Neuronal stem cell (in vitro differentiated cells): ENCODE measurements at regions not wholly inside any gene's neighbourhood (a gene's known extent, or its start where the extent isn't known, plus 50 kb on each side); places are given as distances from the start of the nearest gene placed in this dataset.
A peak's percentile ranks its signal among the peaks of the same experiment; 100 is the strongest.

Source experiments
- DNase-seq: peaks from one replicate; pipeline ENCODE4 v3.0.0-alpha.2; 2013; ENCODE audit warnings: low spot score
- H2AFZ ChIP-seq: one replicate; pipeline ENCODE4 v1.6.1; 2013; ENCODE audit warnings: mild to moderate bottlenecking, low read length, inconsistent platforms
- H2AK5ac ChIP-seq: 2 replicates; pipeline ENCODE4 v1.6.1; 2013; ENCODE audit warnings: low read depth, mild to moderate bottlenecking, inconsistent platforms, low read length, moderate library complexity, mixed read lengths
- H2BK120ac ChIP-seq: 2 replicates; pipeline ENCODE4 v1.6.1; 2013; ENCODE audit warnings: low read depth, mild to moderate bottlenecking, inconsistent platforms, low read length, moderate library complexity, mixed read lengths
- H2BK12ac ChIP-seq: one replicate; pipeline ENCODE4 v1.6.1; 2013; ENCODE audit warnings: low read length, inconsistent platforms
- H2BK15ac ChIP-seq: 2 replicates; pipeline ENCODE4 v1.6.1; 2013; ENCODE audit warnings: mild to moderate bottlenecking, low read length, inconsistent platforms, mixed read lengths
- H2BK5ac ChIP-seq: one replicate; pipeline ENCODE4 v1.6.1; 2013; ENCODE audit warnings: inconsistent platforms, mild to moderate bottlenecking, low read length, moderate library complexity
- H3K14ac ChIP-seq: one replicate; pipeline ENCODE4 v1.6.1; 2013; ENCODE audit warnings: low read length, inconsistent platforms
- H3K18ac ChIP-seq: 2 replicates; pipeline ENCODE4 v1.6.1; 2013; ENCODE audit warnings: low read length, inconsistent platforms
- H3K23ac ChIP-seq: 2 replicates; pipeline ENCODE4 v1.6.1; 2013; ENCODE audit warnings: low read depth, mild to moderate bottlenecking, mixed read lengths, low read length, inconsistent platforms; ENCODE audit not compliant: poor library complexity
- H3K27ac ChIP-seq: replicated peaks from 3 replicates; pipeline ENCODE4 v1.5.1; 2013; ENCODE audit warnings: low read length, inconsistent platforms
- H3K27me3 ChIP-seq, 3 experiments: 2 replicates each; pipeline ENCODE4 v1.6.1; 2013; ENCODE audit warnings: low read length in 3 of 3, mild to moderate bottlenecking in 2 of 3, inconsistent platforms in 1 of 3, low read depth in 1 of 3, mixed read lengths in 1 of 3, moderate library complexity in 1 of 3; ENCODE audit not compliant: control insufficient read depth in 3 of 3, insufficient read depth in 3 of 3
- H3K36me3 ChIP-seq, 2 donors: replicated peaks in 1 of 2; 2 replicates each; pipeline ENCODE4 v1.6.1; 2013; ENCODE audit warnings: low read length in 2 of 2; ENCODE audit not compliant: control insufficient read depth in 2 of 2, insufficient read depth in 2 of 2
- H3K4ac ChIP-seq: 2 replicates; pipeline ENCODE4 v1.6.1; 2013; ENCODE audit warnings: inconsistent platforms, mild to moderate bottlenecking, low read length, moderate library complexity
- H3K4me1 ChIP-seq, 2 donors: 1 replicate in 1 of 2; 2 replicates in 1 of 2; pipeline ENCODE4 v1.6.1; 2013; ENCODE audit warnings: low read length in 2 of 2, low read depth in 1 of 2; ENCODE audit not compliant: control insufficient read depth in 2 of 2, insufficient read depth in 1 of 2
- H3K4me2 ChIP-seq: one replicate; pipeline ENCODE4 v1.6.1; 2013; ENCODE audit warnings: mild to moderate bottlenecking, low read length, inconsistent platforms; ENCODE audit not compliant: insufficient read depth, poor library complexity, severe bottlenecking
- H3K4me3 ChIP-seq, 2 donors: 2 replicates each; pipeline ENCODE4 v1.5.1; 2013; ENCODE audit warnings: low read length in 2 of 2, mild to moderate bottlenecking in 2 of 2, inconsistent platforms in 1 of 2, moderate library complexity in 1 of 2
- H3K79me1 ChIP-seq: one replicate; pipeline ENCODE4 v1.6.1; 2013; ENCODE audit warnings: low read depth, mild to moderate bottlenecking, inconsistent platforms, low read length, moderate library complexity
- H3K9ac ChIP-seq: one replicate; pipeline ENCODE4 v1.6.1; 2013; ENCODE audit warnings: mild to moderate bottlenecking, low read depth, low read length, inconsistent platforms; ENCODE audit not compliant: poor library complexity
- H3K9me3 ChIP-seq, 2 donors: replicated peaks in 1 of 2; 2 replicates each; pipeline versions ENCODE3 to v1.6.1; 2013; ENCODE audit warnings: low read length in 2 of 2, mild to moderate bottlenecking in 2 of 2, inconsistent platforms in 1 of 2, low read depth in 1 of 2, mixed read lengths in 1 of 2, moderate library complexity in 1 of 2; ENCODE audit not compliant: control insufficient read depth in 2 of 2, insufficient read depth in 1 of 2
- H4K8ac ChIP-seq: one replicate; pipeline ENCODE4 v1.6.1; 2013; ENCODE audit warnings: low read depth, mild to moderate bottlenecking, inconsistent platforms, low read length, moderate library complexity
- H4K91ac ChIP-seq: one replicate; pipeline ENCODE4 v1.6.1; 2013; ENCODE audit warnings: low read length, low read depth, mild to moderate bottlenecking, inconsistent platforms; ENCODE audit not compliant: poor library complexity
- WGBS, 2 donors: extraction: QIAGEN DNeasy Blood & Tissue Kit; methylation state at CpG; one replicate each; pipeline ENCODE4 v1.1.7; 2013; ENCODE audit warnings: missing lambda C conversion rate in 2 of 2, mixed read lengths in 1 of 2; ENCODE audit not compliant: insufficient read length in 2 of 2, insufficient replicate concordance in 1 of 2; ENCODE audit errors: extremely low coverage in 2 of 2; 5-methylcytosine and 5-hydroxymethylcytosine counted together

GRCh38 chr13:88761145-88761544 lies 1090.0 kb downstream of the SLITRK5 start:
- DNase-seq, result no peak
- Histone ChIP-seq H3K27ac (no peak overlapping the region), H2BK120ac (no peak overlapping the region), H3K23ac (no peak overlapping the region), H3K9me3 (no peaks in the 10 kb centered on the region), H2AFZ (peak overlapping the region; percentile 23), H3K4me1 (no peaks in the 10 kb centered on the region), H3K4ac (no peak overlapping the region), H4K91ac (no peak overlapping the region), H3K4me2 (no peak overlapping the region), H3K4me3 (no peak overlapping the region), H3K14ac (no peak overlapping the region), H3K79me1 (no peaks in the 10 kb centered on the region), H3K18ac (no peak overlapping the region), H2AK5ac (no peak overlapping the region), H2BK15ac (no peak overlapping the region), H2BK5ac (no peak overlapping the region), H3K27me3 (no peaks in the 10 kb centered on the region), H3K36me3 (no peaks in the 10 kb centered on the region), H2BK12ac (no peak overlapping the region), H3K9ac (no peak overlapping the region), H4K8ac (no peak overlapping the region)
- no CpG with 5 or more reads among the region's 4 CpGs for WGBS, 2 donors

- no peaks in the 10 kb centered on the region for H3K27me3 ChIP-seq
- H3K18ac ChIP-seq, result no peak overlapping the region
- H2BK120ac ChIP-seq, result no peak overlapping the region
- no peak overlapping the region for H2BK12ac ChIP-seq
- no peaks in the 10 kb centered on the region for H3K79me1 ChIP-seq
- no peak for DNase-seq
- WGBS, 2 donors, result no CpG with 5 or more reads among the region's 3 CpGs
- H3K9ac ChIP-seq, result no peak overlapping the region
- no peak overlapping the region for H3K4ac ChIP-seq
- H4K8ac ChIP-seq, result no peak overlapping the region
- no peak overlapping the region for H3K4me3 ChIP-seq
- no peak overlapping the region for H2AK5ac ChIP-seq
- H3K14ac ChIP-seq, result no peak overlapping the region
- no peak overlapping the region for H2BK15ac ChIP-seq
- H3K4me1 ChIP-seq, result no peaks in the 10 kb centered on the region
- no peaks in the 10 kb centered on the region for H3K36me3 ChIP-seq
- H2AFZ ChIP-seq, result no peak overlapping the region
- H3K9me3 ChIP-seq, result no peaks in the 10 kb centered on the region
- H3K4me2 ChIP-seq, result no peak overlapping the region
- H3K23ac ChIP-seq, result no peak overlapping the region
- H4K91ac ChIP-seq, result no peak overlapping the region
- no peak overlapping the region for H3K27ac ChIP-seq
- H2BK5ac ChIP-seq, result no peak overlapping the region
Measured at GRCh38 chr13:88764103-88764502, 1092.9 kb downstream of the SLITRK5 start.

GRCh38 chr13:88800505-88800904 lies 1129.3 kb downstream of the SLITRK5 start:
- no peak overlapping the region for H3K14ac ChIP-seq
- WGBS, 2 donors, result no CpG with 5 or more reads among the region's 1 CpG
- no peaks in the 10 kb centered on the region for H3K27me3 ChIP-seq
- no peak overlapping the region for H3K27ac ChIP-seq
- no peak overlapping the region for H3K4me2 ChIP-seq
- H3K36me3 ChIP-seq, result no peaks in the 10 kb centered on the region
- no peak overlapping the region for H3K23ac ChIP-seq
- no peak overlapping the region for H2AK5ac ChIP-seq
- H2BK12ac ChIP-seq, result no peak overlapping the region
- no peak overlapping the region for H4K91ac ChIP-seq
- no peak overlapping the region for H2BK15ac ChIP-seq
- H3K4me3 ChIP-seq, result no peak overlapping the region
- no peak overlapping the region for H2BK5ac ChIP-seq
- no peaks in the 10 kb centered on the region for H3K79me1 ChIP-seq
- no peaks in the 10 kb centered on the region for H3K9me3 ChIP-seq
- H3K4me1 ChIP-seq, result no peaks in the 10 kb centered on the region
- DNase-seq, result no peak
- no peak overlapping the region for H2BK120ac ChIP-seq
- no peak overlapping the region for H3K4ac ChIP-seq
- no peak overlapping the region for H3K18ac ChIP-seq
- no peak overlapping the region for H4K8ac ChIP-seq
- no peak overlapping the region for H3K9ac ChIP-seq
- no peak overlapping the region for H2AFZ ChIP-seq

- Histone ChIP-seq H3K4me3 (no peak overlapping the region), H3K18ac (no peak overlapping the region), H2BK5ac (no peak overlapping the region), H3K36me3 (no peaks in the 10 kb centered on the region), H3K23ac (no peak overlapping the region), H2AK5ac (no peak overlapping the region), H3K79me1 (no peaks in the 10 kb centered on the region), H3K4me2 (no peak overlapping the region), H3K27ac (no peak overlapping the region), H3K4ac (no peak overlapping the region), H2BK15ac (no peak overlapping the region), H3K27me3 (no peaks in the 10 kb centered on the region), H2AFZ (no peak overlapping the region), H2BK120ac (no peak overlapping the region), H3K14ac (no peak overlapping the region), H4K91ac (no peak overlapping the region), H3K9me3 (no peaks in the 10 kb centered on the region), H2BK12ac (no peak overlapping the region), H4K8ac (no peak overlapping the region), H3K4me1 (no peaks in the 10 kb centered on the region), H3K9ac (no peak overlapping the region)
- no peak for DNase-seq
- no CpG with 5 or more reads among the region's 1 CpG for WGBS, 2 donors
Measured at GRCh38 chr13:88801361-88801760, 1130.2 kb downstream of the SLITRK5 start.
